Caco-2 (cell line): ENCODE measurements at regions not wholly inside any gene's neighbourhood (a gene's known extent, or its start where the extent isn't known, plus 50 kb on each side); places are given as distances from the start of the nearest gene placed in this dataset.

ENCODE experiments used
- BruUV-seq: library from RNA; stranded (reverse); fragments of 400-500 nt; replicated peaks from 2 replicates; lab custom pipeline; 2021; lab: Mats Ljungman, UMichigan
- CTCF ChIA-PET: fragments of 300-600 bp; sonication (Branson Sonifier 250); formaldehyde crosslinking; loops from one replicate; lab custom pipeline; 2022; ENCODE audit warnings: antibody characterized with exemption; lab: Charles Lee
- POLR2A ChIA-PET: fragments of 300-600 bp; sonication (Branson Sonifier 250); formaldehyde crosslinking; loops from one replicate; lab custom pipeline; 2022; ENCODE audit warnings: antibody characterized with exemption; lab: Charles Lee
- DNase-seq, 2 experiments: peaks; one replicate each; pipeline versions ENCODE4 v3.0.0 to v3.0.0-alpha.2; 2020 to 2022
- H3K27me3 ChIP-seq: replicated peaks from 2 replicates; pipeline ENCODE4 v1.6.0; 2011; ENCODE audit warnings: low read length; ENCODE audit not compliant: control insufficient read depth, insufficient read depth
- H3K36me3 ChIP-seq: 2 replicates; pipeline ENCODE4 v1.5.1; 2011; ENCODE audit warnings: low read length; ENCODE audit not compliant: control insufficient read depth, insufficient read depth
- H3K4me1 ChIP-seq: fragments of 250-450 bp; sonication (Bioruptor Pico); 2 replicates; pipeline ENCODE4 v1.5.1; 2020; ENCODE audit warnings: mild to moderate bottlenecking
- H3K4me3 ChIP-seq: 2 replicates; pipeline ENCODE4 v1.5.1; 2011; ENCODE audit warnings: low read depth, mild to moderate bottlenecking, control low read depth, low read length
- H3K9me3 ChIP-seq: fragments of 250-450 bp; sonication (Bioruptor Pico); 2 replicates; pipeline ENCODE4 v1.5.1; 2020; ENCODE audit warnings: mild to moderate bottlenecking, moderate library complexity
- H3K27ac Mint-ChIP-seq: one replicate; pipeline ENCODE4 v1.8.0; 2022; ENCODE audit warnings: mixed read lengths; ENCODE audit not compliant: unreplicated experiment
- H3K27me3 Mint-ChIP-seq: one replicate; pipeline ENCODE4 v1.8.0; 2022; ENCODE audit warnings: mixed read lengths; ENCODE audit not compliant: insufficient read depth, unreplicated experiment
- H3K36me3 Mint-ChIP-seq: one replicate; pipeline ENCODE4 v1.8.0; 2022; ENCODE audit warnings: mild to moderate bottlenecking, mixed read lengths; ENCODE audit not compliant: insufficient read depth, unreplicated experiment
- H3K4me1 Mint-ChIP-seq: one replicate; pipeline ENCODE4 v1.8.0; 2022; ENCODE audit warnings: low read depth, mixed read lengths; ENCODE audit not compliant: unreplicated experiment
- H3K4me3 Mint-ChIP-seq: one replicate; pipeline ENCODE4 v1.8.0; 2022; ENCODE audit warnings: mild to moderate bottlenecking, moderate library complexity, mixed read lengths; ENCODE audit not compliant: unreplicated experiment
- H3K9me3 Mint-ChIP-seq: one replicate; pipeline ENCODE4 v1.8.0; 2022; ENCODE audit warnings: mixed read lengths; ENCODE audit not compliant: unreplicated experiment
- intact Hi-C: fragments of 100-400 bp; cut with micrococcal nuclease; formaldehyde crosslinking; loops from one replicate; pipeline ENCODE4 v1.10.0; 2022; ENCODE audit not compliant: unreplicated experiment
- TF ChIP-seq, protein P1 (sequence below), 2 experiments: fragments of 200-600 bp in 1 of 2; IDR thresholded peaks; 1 replicate in 1 of 2; 2 replicates in 1 of 2; pipeline versions ENCODE4 v1.5.1 to v1.8.0; 2011 to 2022; ENCODE audit warnings: antibody characterized with exemption in 1 of 2, control low read depth in 1 of 2, inconsistent platforms in 1 of 2, low read depth in 1 of 2, low read length in 1 of 2, mild to moderate bottlenecking in 1 of 2, moderate library complexity in 1 of 2; ENCODE audit not compliant: insufficient read depth in 1 of 2, severe bottlenecking in 1 of 2, unreplicated experiment in 1 of 2

DNA sequence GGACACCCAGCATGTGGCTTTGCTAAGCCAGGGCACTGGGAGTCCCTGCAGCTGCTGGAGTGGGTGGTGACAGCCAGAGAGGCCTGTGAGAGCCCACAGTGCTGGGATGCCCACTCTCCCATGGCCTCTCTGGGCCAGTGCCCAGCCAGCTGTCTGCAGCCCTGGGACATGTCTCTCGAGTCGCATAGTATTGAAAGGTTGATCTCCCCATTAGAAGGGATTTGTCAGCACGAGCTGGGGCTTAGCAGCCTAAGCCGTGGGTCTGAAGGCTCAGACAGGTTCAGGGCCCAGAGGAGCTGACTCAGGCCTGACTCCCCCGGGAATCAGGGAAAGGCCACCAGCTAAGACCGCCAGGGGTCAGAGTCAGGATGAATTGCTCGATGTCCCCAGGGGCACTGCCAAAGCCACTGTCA is 53.5 kb downstream of the FOXD2 start:
- H3K9me3 ChIP-seq, result no peaks in the 10 kb centered on the region
- H3K36me3 ChIP-seq, result no peaks in the 10 kb centered on the region
- H3K27ac Mint-ChIP-seq, result no peak overlapping the region
- H3K27me3 Mint-ChIP-seq, result no peaks in the 10 kb centered on the region
- H3K27me3 ChIP-seq, result no peaks in the 10 kb centered on the region
- CTCF ChIA-PET, result no interaction called here
- POLR2A ChIA-PET, result no interaction called here
- BruUV-seq, result no TSS peak
- no peaks in the 10 kb centered on the region for H3K9me3 Mint-ChIP-seq
- no peak overlapping the region for H3K4me3 Mint-ChIP-seq
- intact Hi-C loops, result no loop called here
- DNase-seq, result no peak
- TF ChIP-seq, protein P1, sequence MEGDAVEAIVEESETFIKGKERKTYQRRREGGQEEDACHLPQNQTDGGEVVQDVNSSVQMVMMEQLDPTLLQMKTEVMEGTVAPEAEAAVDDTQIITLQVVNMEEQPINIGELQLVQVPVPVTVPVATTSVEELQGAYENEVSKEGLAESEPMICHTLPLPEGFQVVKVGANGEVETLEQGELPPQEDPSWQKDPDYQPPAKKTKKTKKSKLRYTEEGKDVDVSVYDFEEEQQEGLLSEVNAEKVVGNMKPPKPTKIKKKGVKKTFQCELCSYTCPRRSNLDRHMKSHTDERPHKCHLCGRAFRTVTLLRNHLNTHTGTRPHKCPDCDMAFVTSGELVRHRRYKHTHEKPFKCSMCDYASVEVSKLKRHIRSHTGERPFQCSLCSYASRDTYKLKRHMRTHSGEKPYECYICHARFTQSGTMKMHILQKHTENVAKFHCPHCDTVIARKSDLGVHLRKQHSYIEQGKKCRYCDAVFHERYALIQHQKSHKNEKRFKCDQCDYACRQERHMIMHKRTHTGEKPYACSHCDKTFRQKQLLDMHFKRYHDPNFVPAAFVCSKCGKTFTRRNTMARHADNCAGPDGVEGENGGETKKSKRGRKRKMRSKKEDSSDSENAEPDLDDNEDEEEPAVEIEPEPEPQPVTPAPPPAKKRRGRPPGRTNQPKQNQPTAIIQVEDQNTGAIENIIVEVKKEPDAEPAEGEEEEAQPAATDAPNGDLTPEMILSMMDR (IDR thresholded peaks at IDR 0.05; ENCODE audit: insufficient read depth in 1 of 2, low read depth in 1 of 2, low read length in 1 of 2, severe bottlenecking in 1 of 2, unreplicated experiment in 1 of 2), result no peak
- H3K4me1 Mint-ChIP-seq, result no peaks in the 10 kb centered on the region
- no peak overlapping the region for H3K4me3 ChIP-seq
- H3K36me3 Mint-ChIP-seq, result no peaks in the 10 kb centered on the region
- no peaks in the 10 kb centered on the region for H3K4me1 ChIP-seq

- Mint-ChIP-seq H3K4me3 (no peak overlapping the region), H3K27me3 (no peaks in the 10 kb centered on the region), H3K36me3 (no peaks in the 10 kb centered on the region), H3K27ac (no peak overlapping the region), H3K9me3 (no peaks in the 10 kb centered on the region), H3K4me1 (no peaks in the 10 kb centered on the region)
- no peaks in the 10 kb centered on the region for H3K4me1 ChIP-seq
- intact Hi-C loops, result no loop called here
- no TSS peak for BruUV-seq
- ChIA-PET POLR2A (no interaction called here), CTCF (interaction anchor here (1.0 kb wide), 1 partner anchor 18 kb away, joined by 3 read pairs; no protein-coding TSS in a partner anchor)
- TF ChIP-seq, protein P1 (IDR thresholded peaks at IDR 0.05; ENCODE audit: insufficient read depth in 1 of 2, low read depth in 1 of 2, low read length in 1 of 2, severe bottlenecking in 1 of 2, unreplicated experiment in 1 of 2), result no peak
- no peak for DNase-seq
- no peaks in the 10 kb centered on the region for H3K27me3 ChIP-seq
- no peak overlapping the region for H3K4me3 ChIP-seq
- no peaks in the 10 kb centered on the region for H3K9me3 ChIP-seq
- no peaks in the 10 kb centered on the region for H3K36me3 ChIP-seq
Observed at GRCh38 chr1:47495176-47495713, 57.4 kb downstream of the FOXD2 start.

- Mint-ChIP-seq H3K27ac (no peak overlapping the region), H3K4me1 (peaks cover 2% of the 10 kb centered on the region), H3K9me3 (no peaks in the 10 kb centered on the region), H3K36me3 (no peaks in the 10 kb centered on the region), H3K4me3 (no peak overlapping the region), H3K27me3 (no peaks in the 10 kb centered on the region)
- ChIA-PET POLR2A (no interaction called here), CTCF (no interaction called here)
- TF ChIP-seq, protein P1 (IDR thresholded peaks at IDR 0.05; ENCODE audit: insufficient read depth in 1 of 2, low read depth in 1 of 2, low read length in 1 of 2, severe bottlenecking in 1 of 2, unreplicated experiment in 1 of 2), result no peak
- H3K4me1 ChIP-seq, result no peaks in the 10 kb centered on the region
- no peaks in the 10 kb centered on the region for H3K36me3 ChIP-seq
- no peak for DNase-seq
- H3K4me3 ChIP-seq, result no peak overlapping the region
- intact Hi-C loops, result no loop called here
- H3K27me3 ChIP-seq, result no peaks in the 10 kb centered on the region
- no TSS peak for BruUV-seq
- no peaks in the 10 kb centered on the region for H3K9me3 ChIP-seq
Observed at GRCh38 chr1:47498551-47498950, 60.7 kb downstream of the FOXD2 start.
